ENCODE measurements at regions not wholly inside any gene's neighbourhood (a gene's known extent, or its start where the extent isn't known, plus 50 kb on each side); places are given as distances from the start of the nearest gene placed in this dataset.
"Not testable (repeated sequence)": the region's sequence is repeated elsewhere in the genome, so short reads cannot be mapped to it uniquely, and the experiment has no call there.

- H3K27me3 ChIP-seq (ENCODE audit: insufficient read depth, low read length); H3K9me3 ChIP-seq (ENCODE audit: low read length); H2AFZ ChIP-seq (ENCODE audit: low read depth, low read length); H3K36me3 ChIP-seq (ENCODE audit: insufficient read depth, low read length); H3K4me1 ChIP-seq (ENCODE audit: insufficient read depth, low read length): not testable (repeated sequence)
- peak overlapping the region; percentile 28 for H3K4me3 ChIP-seq (ENCODE audit: low read length)
Measured at GRCh38 chrX:89539150-89539549, 382.6 kb upstream of the TGIF2LX start.

GRCh38 chrX:89557146-89557545, 364.6 kb upstream of the TGIF2LX start:
- not testable (repeated sequence) for H2AFZ ChIP-seq (ENCODE audit: low read depth, low read length); H3K36me3 ChIP-seq (ENCODE audit: insufficient read depth, low read length); H3K4me1 ChIP-seq (ENCODE audit: insufficient read depth, low read length); H3K4me3 ChIP-seq (ENCODE audit: low read length); H3K9me3 ChIP-seq (ENCODE audit: low read length); H3K27me3 ChIP-seq (ENCODE audit: insufficient read depth, low read length)

- not testable (repeated sequence) for H3K4me3 ChIP-seq (ENCODE audit: low read length); H3K4me1 ChIP-seq (ENCODE audit: insufficient read depth, low read length)
Measured at GRCh38 chrX:89562079-89562478, 359.6 kb upstream of the TGIF2LX start.

GRCh38 chrX:89563107-89563506, 358.6 kb upstream of the TGIF2LX start:
- H2AFZ ChIP-seq (ENCODE audit: low read depth, low read length); H3K4me1 ChIP-seq (ENCODE audit: insufficient read depth, low read length); H3K9me3 ChIP-seq (ENCODE audit: low read length); H3K27me3 ChIP-seq (ENCODE audit: insufficient read depth, low read length); H3K4me3 ChIP-seq (ENCODE audit: low read length); H3K36me3 ChIP-seq (ENCODE audit: insufficient read depth, low read length): not testable (repeated sequence)

More at GRCh38 chrX:89562079-89562478, 359.6 kb upstream of the TGIF2LX start:
- not testable (repeated sequence) for H3K27me3 ChIP-seq (ENCODE audit: insufficient read depth, low read length); H3K36me3 ChIP-seq (ENCODE audit: insufficient read depth, low read length); H3K9me3 ChIP-seq (ENCODE audit: low read length); H2AFZ ChIP-seq (ENCODE audit: low read depth, low read length)

GRCh38 chrX:89567787-89568186, 353.9 kb upstream of the TGIF2LX start:
- H3K36me3 ChIP-seq (ENCODE audit: insufficient read depth, low read length); H3K9me3 ChIP-seq (ENCODE audit: low read length); H3K4me3 ChIP-seq (ENCODE audit: low read length); H3K27me3 ChIP-seq (ENCODE audit: insufficient read depth, low read length); H3K4me1 ChIP-seq (ENCODE audit: insufficient read depth, low read length); H2AFZ ChIP-seq (ENCODE audit: low read depth, low read length): not testable (repeated sequence)

- not testable (repeated sequence) for H3K27me3 ChIP-seq (ENCODE audit: insufficient read depth, low read length); H3K9me3 ChIP-seq (ENCODE audit: low read length); H3K4me3 ChIP-seq (ENCODE audit: low read length); H3K4me1 ChIP-seq (ENCODE audit: insufficient read depth, low read length); H2AFZ ChIP-seq (ENCODE audit: low read depth, low read length); H3K36me3 ChIP-seq (ENCODE audit: insufficient read depth, low read length)
Measured at GRCh38 chrX:89581868-89582267, 339.8 kb upstream of the TGIF2LX start.

GRCh38 chrX:89631858-89632257, 289.9 kb upstream of the TGIF2LX start:
- H3K36me3 ChIP-seq (ENCODE audit: insufficient read depth, low read length); H3K4me1 ChIP-seq (ENCODE audit: insufficient read depth, low read length); H3K4me3 ChIP-seq (ENCODE audit: low read length); H3K9me3 ChIP-seq (ENCODE audit: low read length); H3K27me3 ChIP-seq (ENCODE audit: insufficient read depth, low read length); H2AFZ ChIP-seq (ENCODE audit: low read depth, low read length): not testable (repeated sequence)

- H3K36me3 ChIP-seq (ENCODE audit: insufficient read depth, low read length); H3K4me3 ChIP-seq (ENCODE audit: low read length); H3K9me3 ChIP-seq (ENCODE audit: low read length); H3K4me1 ChIP-seq (ENCODE audit: insufficient read depth, low read length); H2AFZ ChIP-seq (ENCODE audit: low read depth, low read length); H3K27me3 ChIP-seq (ENCODE audit: insufficient read depth, low read length): not testable (repeated sequence)
Measured at GRCh38 chrX:89635887-89636286, 285.8 kb upstream of the TGIF2LX start.

GRCh38 chrX:89658662-89659061, 263.0 kb upstream of the TGIF2LX start:
- not testable (repeated sequence) for H3K27me3 ChIP-seq (ENCODE audit: insufficient read depth, low read length); H2AFZ ChIP-seq (ENCODE audit: low read depth, low read length); H3K36me3 ChIP-seq (ENCODE audit: insufficient read depth, low read length); H3K4me1 ChIP-seq (ENCODE audit: insufficient read depth, low read length); H3K4me3 ChIP-seq (ENCODE audit: low read length); H3K9me3 ChIP-seq (ENCODE audit: low read length)

GRCh38 chrX:89706481-89706880, 215.2 kb upstream of the TGIF2LX start:
- H3K27me3 ChIP-seq (ENCODE audit: insufficient read depth, low read length); H3K9me3 ChIP-seq (ENCODE audit: low read length); H3K4me1 ChIP-seq (ENCODE audit: insufficient read depth, low read length); H3K36me3 ChIP-seq (ENCODE audit: insufficient read depth, low read length); H2AFZ ChIP-seq (ENCODE audit: low read depth, low read length); H3K4me3 ChIP-seq (ENCODE audit: low read length): not testable (repeated sequence)

- not testable (repeated sequence) for H3K9me3 ChIP-seq (ENCODE audit: low read length); H3K27me3 ChIP-seq (ENCODE audit: insufficient read depth, low read length); H3K4me3 ChIP-seq (ENCODE audit: low read length); H3K36me3 ChIP-seq (ENCODE audit: insufficient read depth, low read length); H2AFZ ChIP-seq (ENCODE audit: low read depth, low read length); H3K4me1 ChIP-seq (ENCODE audit: insufficient read depth, low read length)
Measured at GRCh38 chrX:89707363-89707927, 214.3 kb upstream of the TGIF2LX start.

GRCh38 chrX:89734367-89734766, 187.3 kb upstream of the TGIF2LX start:
- not testable (repeated sequence) for H3K4me1 ChIP-seq (ENCODE audit: insufficient read depth, low read length); H3K36me3 ChIP-seq (ENCODE audit: insufficient read depth, low read length)

GRCh38 chrX:89756466-89756865, 165.2 kb upstream of the TGIF2LX start:
- H3K36me3 ChIP-seq (ENCODE audit: insufficient read depth, low read length); H3K4me3 ChIP-seq (ENCODE audit: low read length); H3K27me3 ChIP-seq (ENCODE audit: insufficient read depth, low read length); H3K4me1 ChIP-seq (ENCODE audit: insufficient read depth, low read length); H3K9me3 ChIP-seq (ENCODE audit: low read length); H2AFZ ChIP-seq (ENCODE audit: low read depth, low read length): not testable (repeated sequence)

More at GRCh38 chrX:89734367-89734766, 187.3 kb upstream of the TGIF2LX start:
- H3K4me3 ChIP-seq (ENCODE audit: low read length); H3K9me3 ChIP-seq (ENCODE audit: low read length); H3K27me3 ChIP-seq (ENCODE audit: insufficient read depth, low read length); H2AFZ ChIP-seq (ENCODE audit: low read depth, low read length): not testable (repeated sequence)

- not testable (repeated sequence) for H3K9me3 ChIP-seq (ENCODE audit: low read length)
Measured at GRCh38 chrX:89757767-89758166, 163.9 kb upstream of the TGIF2LX start.

More at GRCh38 chrX:89757767-89758166, 163.9 kb upstream of the TGIF2LX start:
- not testable (repeated sequence) for H3K4me3 ChIP-seq (ENCODE audit: low read length); H3K27me3 ChIP-seq (ENCODE audit: insufficient read depth, low read length); H3K4me1 ChIP-seq (ENCODE audit: insufficient read depth, low read length); H2AFZ ChIP-seq (ENCODE audit: low read depth, low read length); H3K36me3 ChIP-seq (ENCODE audit: insufficient read depth, low read length)
